ENCODE measurements at regions not wholly inside any gene's neighbourhood (a gene's known extent, or its start where the extent isn't known, plus 50 kb on each side); places are given as distances from the start of the nearest gene placed in this dataset.

GRCh38 chr13:108113407-108113806 is 101.9 kb downstream of the LIG4 start:
- TF ChIP-seq CTCF (IDR thresholded peaks at IDR 0.05), result no peak
- no peak for TF ChIP-seq POLR2AphosphoS5 (IDR thresholded peaks at IDR 0.05)
